ENCODE measurements at regions not wholly inside any gene's neighbourhood (a gene's known extent, or its start where the extent isn't known, plus 50 kb on each side); places are given as distances from the start of the nearest gene placed in this dataset.
A peak's percentile ranks its signal among the peaks of the same experiment; 100 is the strongest.
"Not testable (repeated sequence)": the region's sequence is repeated elsewhere in the genome, so short reads cannot be mapped to it uniquely, and the experiment has no call there.

- DNase-seq: no peak
Observed at GRCh38 chr11:129731316-129731715, 84.3 kb upstream of the TMEM45B start.

- no peak for DNase-seq
Observed at GRCh38 chr11:129732941-129733340, 82.7 kb upstream of the TMEM45B start.

DNA sequence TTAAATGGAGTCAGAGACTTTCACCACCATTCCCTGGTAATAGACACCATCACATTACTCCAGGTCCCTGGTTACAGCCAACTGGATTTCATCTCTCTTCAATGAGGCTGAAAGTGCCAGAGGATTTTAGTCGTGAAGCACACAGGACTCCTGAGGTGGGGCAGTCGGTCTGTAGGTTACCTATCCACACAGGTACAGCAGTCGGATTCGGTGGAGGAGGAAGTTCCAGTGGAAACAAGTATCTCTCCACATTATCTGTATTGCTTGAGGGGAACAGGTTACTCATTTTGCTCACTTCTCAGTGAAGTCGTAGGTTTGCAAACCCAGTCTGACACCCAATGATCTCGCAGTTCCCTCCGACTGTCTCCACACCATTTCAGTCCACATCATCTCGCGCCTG is 82.3 kb upstream of the TMEM45B start:
- no peak for DNase-seq

DNA sequence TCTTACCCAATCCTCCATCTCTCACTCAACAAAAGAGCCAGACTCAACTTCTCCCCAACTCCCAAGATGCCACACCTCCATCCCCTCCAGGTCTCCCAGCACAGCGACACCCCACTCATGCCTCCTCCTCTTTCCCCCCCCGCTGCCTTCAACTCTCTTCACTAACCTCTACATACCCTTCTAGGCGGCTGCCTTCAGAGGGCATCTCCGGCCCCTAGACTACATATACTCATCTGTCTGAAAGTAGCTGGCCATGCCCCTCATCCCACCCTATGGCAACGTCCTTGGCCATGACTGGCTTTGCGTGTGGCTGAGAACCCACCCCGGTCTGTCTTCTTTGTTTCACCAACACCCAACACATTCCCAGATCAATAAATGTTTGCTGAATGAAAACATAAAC is 81.7 kb upstream of the TMEM45B start:
- no peak for DNase-seq

DNA sequence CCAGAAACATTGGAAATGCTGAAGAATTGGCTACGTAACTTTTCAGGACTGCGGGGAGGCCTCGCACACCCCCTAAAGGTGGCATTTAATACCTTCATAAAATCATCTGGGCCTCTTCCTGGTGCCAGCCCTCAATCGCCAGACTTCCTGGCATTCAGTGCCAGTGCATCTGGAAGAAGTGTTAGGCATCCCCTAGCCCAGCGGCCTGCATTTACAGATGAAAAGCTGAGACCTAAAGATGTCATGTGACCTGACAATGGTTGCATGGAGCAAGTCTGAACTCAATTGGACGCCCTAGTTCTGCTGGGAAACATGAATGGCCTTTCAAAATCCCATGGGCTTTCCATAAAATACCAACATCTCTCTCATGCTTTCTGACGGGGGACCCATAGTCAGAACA is 81.0 kb upstream of the TMEM45B start:
- DNase-seq: no peak

- no peak for DNase-seq
Observed at GRCh38 chr11:129737831-129738230, 77.8 kb upstream of the TMEM45B start.

GRCh38 chr11:129738242-129738641 is 77.4 kb upstream of the TMEM45B start:
- no peak for DNase-seq

DNA sequence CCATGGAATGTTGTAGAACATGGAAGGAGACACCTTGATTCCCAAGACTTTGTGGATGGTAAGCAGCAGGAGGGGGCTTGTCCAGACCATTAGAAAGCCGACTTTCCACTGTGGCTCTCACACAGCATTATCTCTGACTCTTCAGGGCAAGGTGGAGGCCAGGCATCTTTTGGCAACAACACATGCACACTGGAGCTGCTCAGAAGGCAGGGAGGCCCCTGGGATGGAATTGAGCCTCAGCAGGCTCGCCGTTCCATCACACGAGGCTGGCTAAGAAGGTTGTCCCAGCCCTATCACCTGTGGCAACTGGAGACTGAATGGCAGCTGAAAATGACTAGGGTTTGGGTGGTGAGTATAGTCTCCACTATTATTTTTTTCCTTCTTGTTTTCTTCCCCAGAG is 76.3 kb upstream of the TMEM45B start:
- no peak for DNase-seq

GRCh38 chr11:129740125-129740719 is 75.4 kb upstream of the TMEM45B start:
- DNase-seq: no peak

- no peak for DNase-seq
Observed at GRCh38 chr11:129743112-129743815, 72.4 kb upstream of the TMEM45B start.

GRCh38 chr11:129747071-129747470 is 68.6 kb upstream of the TMEM45B start:
- DNase-seq: no peak

GRCh38 chr11:129749141-129749540 is 66.5 kb upstream of the TMEM45B start:
- no peak for DNase-seq

DNA sequence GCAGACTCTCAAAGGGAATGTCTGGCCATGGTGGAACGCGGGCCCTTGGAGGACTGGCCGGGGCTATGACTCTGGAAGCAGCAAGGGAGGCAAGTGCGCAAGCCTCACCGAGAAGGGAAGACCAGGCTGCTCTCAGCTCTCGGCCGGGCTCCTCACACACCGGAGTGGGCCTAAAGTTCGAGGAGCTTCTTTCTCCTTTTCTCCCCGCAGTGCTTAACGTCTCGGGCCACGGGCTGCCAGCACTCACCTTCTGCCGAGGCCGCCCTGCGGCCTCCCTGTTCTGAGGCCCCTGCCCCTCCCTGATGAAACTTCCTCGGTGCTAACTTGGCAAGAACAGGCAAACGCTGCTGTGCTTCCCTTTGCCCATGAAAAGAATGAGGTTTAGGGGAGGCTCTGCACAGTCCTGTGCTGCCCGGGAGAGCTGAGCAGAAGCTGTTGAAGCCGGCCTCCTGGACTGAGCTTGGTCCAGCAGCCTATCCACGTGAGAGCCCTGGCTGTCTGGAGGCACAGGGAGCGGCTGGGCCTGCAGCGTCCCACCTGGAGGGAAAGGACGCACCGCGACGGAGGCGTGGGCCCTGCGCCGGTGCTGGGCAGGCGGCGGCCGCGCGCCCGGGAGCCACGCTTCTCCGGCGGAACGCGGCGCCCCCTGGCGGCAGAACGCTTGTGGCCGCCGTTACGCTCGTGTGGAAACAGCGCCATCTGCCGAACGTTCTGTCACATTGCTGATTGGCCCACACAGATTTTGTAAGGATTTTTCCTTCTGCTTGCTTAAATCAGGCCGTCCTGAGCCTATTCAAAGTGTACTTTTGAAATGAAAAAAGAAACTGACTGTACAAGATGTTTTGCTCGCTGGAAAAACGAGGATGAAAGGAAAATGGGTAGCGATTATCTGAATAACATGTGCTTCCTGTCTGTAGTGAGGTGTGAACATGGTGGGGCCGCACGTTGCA is 65.0 kb upstream of the TMEM45B start:
- DNase-seq: peak; percentile 24

DNA sequence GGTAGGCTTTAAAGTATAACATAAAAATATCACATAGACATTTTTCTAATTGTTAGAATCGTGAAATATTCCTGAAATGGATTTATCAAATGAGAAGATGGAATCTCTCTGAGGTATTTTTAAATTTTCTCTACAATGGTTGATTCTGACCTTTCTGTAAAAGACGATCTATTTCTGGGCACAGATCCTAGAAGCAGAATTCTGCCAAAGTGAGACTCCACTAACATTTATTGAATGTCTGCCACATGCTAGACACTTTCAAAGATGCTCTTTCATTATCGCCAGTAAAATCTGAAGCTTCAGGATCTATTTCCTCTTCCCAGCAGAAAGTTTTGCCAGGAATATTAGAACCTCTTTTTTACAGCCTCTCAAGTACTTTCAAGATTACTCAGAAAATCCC is 64.1 kb upstream of the TMEM45B start:
- no peak for DNase-seq

GRCh38 chr11:129763569-129763968 is 52.1 kb upstream of the TMEM45B start:
- DNase-seq: not testable (repeated sequence)

GRCh38 chr11:129764204-129764603 is 51.4 kb upstream of the TMEM45B start:
- not testable (repeated sequence) for DNase-seq
